Gastrocnemius medialis (tissue), 4 donors: ENCODE measurements at regions not wholly inside any gene's neighbourhood (a gene's known extent, or its start where the extent isn't known, plus 50 kb on each side); places are given as distances from the start of the nearest gene placed in this dataset.

Experiments used
- ATAC-seq, 2 donors: fragments of 150-250 bp; one replicate each; pipeline ENCODE4 v1.9.1; 2016
- DNase-seq, 2 donors: peaks; one replicate each; pipeline ENCODE4 v3.0.0-alpha.2; 2019
- H3K27ac ChIP-seq, 4 donors: fragments of 200-600 bp; sonication (generic); 1 replicate in 1 of 4; 2 replicates in 3 of 4; pipeline ENCODE4 v1.5.1; 2016 to 2018; ENCODE audit warnings: mild to moderate bottlenecking in 2 of 4, moderate library complexity in 1 of 4
- H3K27me3 ChIP-seq, 3 donors: fragments of 200-600 bp; sonication (generic) in 2 of 3; 1 replicate in 1 of 3; 2 replicates in 2 of 3; pipeline versions ENCODE4 v1.5.1 to v1.6.0; 2016 to 2019; ENCODE audit warnings: mild to moderate bottlenecking in 1 of 3, moderate library complexity in 1 of 3
- H3K36me3 ChIP-seq, 2 donors: fragments of 200-600 bp; sonication (generic) in 1 of 2; one replicate each; pipeline ENCODE4 v1.5.1; 2017 to 2018
- H3K4me1 ChIP-seq, 2 donors: fragments of 200-600 bp; sonication (generic) in 1 of 2; one replicate each; pipeline ENCODE4 v1.5.1; 2016 to 2017; ENCODE audit warnings: mild to moderate bottlenecking in 2 of 2
- H3K4me3 ChIP-seq, 4 donors: fragments of 200-600 bp; sonication (generic) in 3 of 4; 1 replicate in 1 of 4; 2 replicates in 3 of 4; pipeline ENCODE4 v1.5.1; 2016 to 2019; ENCODE audit warnings: mild to moderate bottlenecking in 2 of 4
- H3K9me3 ChIP-seq, 3 donors: fragments of 200-600 bp; sonication (generic) in 2 of 3; 1 replicate in 1 of 3; 2 replicates in 2 of 3; pipeline ENCODE4 v1.5.1; 2016 to 2019
- CTCF ChIP-seq, 5 experiments: fragments of 450-650 bp in 3 of 5; fragments of 200-600 bp in 2 of 5; sonication (generic) in 2 of 5; IDR thresholded peaks in 4 of 5; conservative IDR thresholded peaks in 1 of 5; 1 replicate in 4 of 5; 2 replicates in 1 of 5; pipeline ENCODE4 v1.5.1; 2016 to 2019; ENCODE audit warnings: antibody characterized with exemption in 5 of 5, mild to moderate bottlenecking in 3 of 5, moderate library complexity in 3 of 5
- POLR2A ChIP-seq, 2 donors: fragments of 450-650 bp; IDR thresholded peaks; one replicate each; pipeline ENCODE4 v1.6.1; 2017; ENCODE audit warnings: antibody characterized with exemption in 2 of 2, mild to moderate bottlenecking in 2 of 2, moderate library complexity in 2 of 2
- in situ Hi-C, 4 donors: fragments of 200-750 bp; cut with MboI; loops; one replicate each; pipeline versions ENCODE4 v1.15.0 to v1.8.0; 2017; ENCODE audit warnings: low sequenced_read_pairs in 4 of 4
- intact Hi-C: fragments of 100-400 bp; cut with DNase I; formaldehyde crosslinking; loops from one replicate; pipeline ENCODE4 v1.15.1; 2023; ENCODE audit warnings: low total_unique reads

DNA sequence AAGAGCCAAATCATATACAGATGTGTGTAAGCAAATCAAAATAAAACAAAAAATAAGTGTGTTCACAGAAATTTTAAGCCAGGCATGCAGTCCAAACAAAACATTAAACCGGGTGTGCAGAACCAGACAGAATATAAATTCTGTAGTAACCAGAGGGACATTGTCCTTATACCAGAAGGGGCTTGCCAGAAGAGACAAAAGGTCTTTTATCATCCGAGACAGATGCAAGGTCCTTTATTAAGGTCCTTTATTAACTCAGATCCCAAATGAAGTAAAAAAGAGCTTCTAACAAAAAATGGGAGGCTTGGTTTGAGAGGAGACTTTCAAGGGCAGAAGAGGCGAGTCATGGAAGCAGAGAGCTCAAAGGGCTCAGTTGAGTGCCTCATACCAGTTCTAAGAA lies 59.2 kb downstream of the RGS12 start:
- TF ChIP-seq CTCF (IDR thresholded peaks at IDR 0.05 in 4 of 5, conservative IDR thresholded peaks at IDR 0.05 in 1 of 5) (no peak), POLR2A (IDR thresholded peaks at IDR 0.05) (no peak)
- in situ Hi-C loops: loop anchor here in 1 of 4 donors (10.0 kb wide), 1 partner anchor 103 kb away; no protein-coding TSS in a partner anchor

GRCh38 chr4:3352505-3352904 lies 59.7 kb downstream of the RGS12 start:
- H3K4me3 ChIP-seq: no peak overlapping the region

More for the DNA sequence above, 59.2 kb downstream of the RGS12 start:
- H3K27ac ChIP-seq: no peak overlapping the region
- H3K4me1 ChIP-seq: no peaks in the 10 kb centered on the region
- no peaks in the 10 kb centered on the region for H3K9me3 ChIP-seq
- no peaks in the 10 kb centered on the region for H3K27me3 ChIP-seq
- intact Hi-C loops: no loop called here
- no peak for DNase-seq
- H3K36me3 ChIP-seq: no peaks in the 10 kb centered on the region
- no peak overlapping the region for H3K4me3 ChIP-seq
- no peak for ATAC-seq

DNA sequence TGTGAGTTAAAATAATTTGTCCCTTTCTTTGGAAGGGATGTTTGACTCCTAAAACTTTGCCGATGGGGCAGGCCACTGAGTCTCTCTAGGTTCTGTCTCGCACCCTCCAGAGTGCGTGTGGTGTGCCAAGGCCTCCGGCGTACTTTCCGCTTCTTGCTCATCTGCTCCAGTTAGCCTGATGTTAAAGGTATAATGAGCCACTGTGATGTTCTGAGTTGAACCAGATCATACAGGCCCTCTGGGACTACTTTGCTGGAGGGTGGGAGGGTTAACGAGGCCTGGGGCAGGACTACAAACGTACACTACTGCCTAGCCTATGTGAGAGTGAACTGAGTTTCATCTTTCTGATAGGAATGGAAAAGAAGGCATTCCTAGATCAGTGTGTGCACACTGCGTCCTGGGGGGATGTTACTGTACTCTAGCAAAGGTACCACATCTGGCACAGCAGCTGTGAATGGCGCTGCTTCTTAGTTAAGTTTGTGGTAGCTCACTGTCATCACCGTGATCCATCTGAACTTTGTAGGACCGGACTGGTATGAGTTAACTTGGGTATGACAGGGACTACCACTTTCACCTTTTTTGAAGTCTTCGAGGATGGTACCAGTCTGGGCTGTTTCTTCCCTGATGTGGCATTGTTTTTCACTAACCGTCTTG lies 60.2 kb downstream of the RGS12 start:
- ATAC-seq (no peak), DNase-seq (no peak)
- Histone ChIP-seq H3K9me3 (no peaks in the 10 kb centered on the region), H3K4me3 (no peak overlapping the region), H3K27me3 (no peaks in the 10 kb centered on the region), H3K4me1 (no peaks in the 10 kb centered on the region), H3K36me3 (no peaks in the 10 kb centered on the region), H3K27ac (no peak overlapping the region)
- TF ChIP-seq CTCF (IDR thresholded peaks at IDR 0.05 in 4 of 5, conservative IDR thresholded peaks at IDR 0.05 in 1 of 5): no peak
- no peak for TF ChIP-seq POLR2A (IDR thresholded peaks at IDR 0.05)
- in situ Hi-C loops (loop anchor here in 1 of 4 donors (10.0 kb wide), 1 partner anchor 102 kb away; no protein-coding TSS in a partner anchor), intact Hi-C loops (no loop called here)

More at GRCh38 chr4:3352505-3352904, 59.7 kb downstream of the RGS12 start:
- intact Hi-C loops (no loop called here), in situ Hi-C loops (loop anchor here in 1 of 4 donors (10.0 kb wide), 1 partner anchor 102 kb away; no protein-coding TSS in a partner anchor)
- DNase-seq (no peak), ATAC-seq (no peak)
- H3K4me1 ChIP-seq: no peaks in the 10 kb centered on the region
- no peaks in the 10 kb centered on the region for H3K27me3 ChIP-seq
- no peaks in the 10 kb centered on the region for H3K36me3 ChIP-seq
- TF ChIP-seq CTCF (IDR thresholded peaks at IDR 0.05 in 4 of 5, conservative IDR thresholded peaks at IDR 0.05 in 1 of 5) (no peak), POLR2A (IDR thresholded peaks at IDR 0.05) (no peak)
- no peak overlapping the region for H3K27ac ChIP-seq
- H3K9me3 ChIP-seq: no peaks in the 10 kb centered on the region

DNA sequence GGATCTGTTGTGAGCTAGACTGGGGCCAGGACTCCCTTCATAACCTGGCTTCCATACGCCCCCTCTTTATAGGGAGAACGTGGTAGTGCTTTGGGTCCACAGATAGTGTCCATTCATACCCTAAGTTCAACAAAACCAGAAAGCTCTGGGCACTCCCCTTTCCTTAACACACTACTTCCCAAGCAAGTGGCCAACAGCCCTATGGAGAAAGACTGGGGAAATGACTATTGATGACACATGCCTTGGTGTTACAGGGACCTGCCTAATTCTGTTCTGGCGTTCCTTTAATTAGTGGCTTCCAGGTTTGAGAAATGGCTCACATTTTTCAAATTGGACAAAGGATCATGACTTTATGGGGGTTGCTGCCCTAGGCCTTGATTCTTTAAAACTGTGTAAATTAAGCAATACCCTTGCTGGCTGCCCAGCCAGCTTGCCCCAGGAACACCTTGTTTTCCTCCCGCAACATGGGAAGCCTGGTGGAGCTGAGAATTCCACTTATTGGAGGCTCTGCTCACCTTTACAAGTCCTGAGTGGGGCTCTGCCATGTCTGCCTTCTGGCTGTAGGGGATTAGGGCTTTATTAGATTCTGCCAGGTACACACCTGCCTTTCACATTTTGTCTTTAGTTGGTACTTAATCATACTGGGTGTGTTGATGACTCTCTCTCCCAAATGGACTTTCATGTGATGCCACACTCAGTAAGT lies 61.1 kb downstream of the RGS12 start:
- no peak for DNase-seq
- intact Hi-C loops (no loop called here), in situ Hi-C loops (loop anchor here in 1 of 4 donors (10.0 kb wide), 1 partner anchor 101 kb away; no protein-coding TSS in a partner anchor)
- Histone ChIP-seq H3K36me3 (no peaks in the 10 kb centered on the region), H3K4me1 (peaks cover 0 to 4% of the 10 kb centered on the region in 2 donors), H3K9me3 (no peaks in the 10 kb centered on the region), H3K27me3 (no peaks in the 10 kb centered on the region), H3K4me3 (no peak overlapping the region), H3K27ac (no peak overlapping the region)
- no peak for ATAC-seq
- no peak for TF ChIP-seq POLR2A (IDR thresholded peaks at IDR 0.05)
- no peak for TF ChIP-seq CTCF (IDR thresholded peaks at IDR 0.05 in 4 of 5, conservative IDR thresholded peaks at IDR 0.05 in 1 of 5)
